DMS153 (cell line): ENCODE measurements at regions not wholly inside any gene's neighbourhood (a gene's known extent, or its start where the extent isn't known, plus 50 kb on each side); places are given as distances from the start of the nearest gene placed in this dataset.

Source experiments
- DNase-seq: peaks from one replicate; lab custom pipeline; 2025; lab: John Stamatoyannopoulos, UW

DNA sequence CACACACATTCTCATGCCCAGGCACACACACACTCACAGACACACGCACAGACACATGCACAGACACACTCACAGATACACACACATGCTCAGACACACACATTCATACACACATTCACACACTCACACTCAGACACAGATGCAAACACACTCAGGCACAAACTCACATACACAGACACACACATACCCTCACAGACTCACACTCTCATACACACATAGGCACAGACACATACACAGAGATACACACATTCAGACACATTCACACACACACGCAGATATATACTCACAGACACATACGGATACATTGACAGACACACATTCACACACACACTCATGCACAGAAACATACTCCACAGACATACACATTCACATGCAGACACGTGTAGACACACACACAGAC, 89.6 kb downstream of the RBFOX3 start:
- DNase-seq: no peak

DNA sequence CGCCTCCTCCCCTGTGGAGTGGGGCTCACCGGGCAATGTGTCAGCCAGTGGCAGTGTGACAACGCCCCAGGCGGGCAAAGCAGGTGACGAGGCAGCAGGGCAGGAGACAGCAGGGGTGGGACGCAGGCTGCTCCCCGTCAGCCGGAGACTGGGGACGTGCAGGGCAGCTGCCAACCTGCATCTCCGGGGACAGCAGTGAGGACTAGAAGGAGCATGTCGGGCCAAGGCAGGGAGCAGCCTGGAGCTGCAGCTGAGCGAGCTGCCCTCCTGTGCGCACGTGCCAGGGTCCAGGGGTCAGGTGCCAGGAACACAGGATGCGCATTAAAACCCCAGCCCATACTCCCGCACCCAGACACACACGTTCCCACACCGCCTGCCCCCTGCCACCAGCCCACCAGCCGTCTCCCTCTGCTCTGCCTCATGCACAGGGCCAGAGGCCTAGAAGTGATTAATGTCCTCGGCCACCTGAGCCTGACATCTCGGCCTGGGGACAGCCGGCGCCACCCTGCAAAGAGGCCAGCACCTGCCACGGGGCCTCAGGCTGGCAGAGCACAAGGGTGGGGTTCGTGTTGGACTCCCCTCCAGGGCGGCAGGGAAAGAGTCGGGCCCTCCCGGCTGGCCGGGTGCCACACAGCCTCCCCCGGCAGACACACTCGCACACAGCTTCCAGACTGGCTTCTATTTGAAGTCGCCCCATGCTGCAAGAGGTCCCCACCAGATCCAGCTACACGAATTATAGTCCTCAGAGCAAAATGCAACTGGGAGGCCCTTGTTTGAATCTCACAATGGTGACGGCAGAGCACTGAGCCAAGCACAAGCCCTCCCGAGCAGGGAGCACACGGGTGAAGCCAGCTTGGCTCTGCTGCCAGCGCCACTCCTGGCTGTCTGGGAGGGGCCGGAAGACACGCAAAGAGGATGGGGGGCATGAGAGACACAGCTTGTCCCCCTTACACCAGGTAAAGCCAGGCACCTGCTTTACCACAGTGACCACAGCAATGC, 90.4 kb downstream of the RBFOX3 start:
- DNase-seq: no peak

DNA sequence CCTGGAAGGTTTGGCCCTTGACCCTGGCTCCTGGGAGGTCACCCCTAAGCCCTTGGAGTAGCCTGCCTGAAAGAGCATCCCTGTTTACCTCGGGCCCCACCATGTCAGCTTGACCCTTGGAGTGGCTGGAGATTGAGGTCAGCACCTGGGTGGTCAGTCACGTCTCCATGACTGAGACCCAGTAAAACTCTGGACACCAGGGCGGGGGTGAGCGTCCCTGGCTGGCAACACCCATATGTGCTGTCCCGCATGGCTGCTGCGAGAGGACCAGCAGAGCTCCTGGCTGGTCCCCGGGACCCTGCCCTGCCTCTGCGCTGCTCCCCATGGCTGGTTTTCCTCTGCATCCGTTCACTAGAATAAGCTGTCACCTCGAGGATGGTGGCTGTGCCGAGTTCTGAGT, 91.2 kb downstream of the RBFOX3 start:
- no peak for DNase-seq

DNA sequence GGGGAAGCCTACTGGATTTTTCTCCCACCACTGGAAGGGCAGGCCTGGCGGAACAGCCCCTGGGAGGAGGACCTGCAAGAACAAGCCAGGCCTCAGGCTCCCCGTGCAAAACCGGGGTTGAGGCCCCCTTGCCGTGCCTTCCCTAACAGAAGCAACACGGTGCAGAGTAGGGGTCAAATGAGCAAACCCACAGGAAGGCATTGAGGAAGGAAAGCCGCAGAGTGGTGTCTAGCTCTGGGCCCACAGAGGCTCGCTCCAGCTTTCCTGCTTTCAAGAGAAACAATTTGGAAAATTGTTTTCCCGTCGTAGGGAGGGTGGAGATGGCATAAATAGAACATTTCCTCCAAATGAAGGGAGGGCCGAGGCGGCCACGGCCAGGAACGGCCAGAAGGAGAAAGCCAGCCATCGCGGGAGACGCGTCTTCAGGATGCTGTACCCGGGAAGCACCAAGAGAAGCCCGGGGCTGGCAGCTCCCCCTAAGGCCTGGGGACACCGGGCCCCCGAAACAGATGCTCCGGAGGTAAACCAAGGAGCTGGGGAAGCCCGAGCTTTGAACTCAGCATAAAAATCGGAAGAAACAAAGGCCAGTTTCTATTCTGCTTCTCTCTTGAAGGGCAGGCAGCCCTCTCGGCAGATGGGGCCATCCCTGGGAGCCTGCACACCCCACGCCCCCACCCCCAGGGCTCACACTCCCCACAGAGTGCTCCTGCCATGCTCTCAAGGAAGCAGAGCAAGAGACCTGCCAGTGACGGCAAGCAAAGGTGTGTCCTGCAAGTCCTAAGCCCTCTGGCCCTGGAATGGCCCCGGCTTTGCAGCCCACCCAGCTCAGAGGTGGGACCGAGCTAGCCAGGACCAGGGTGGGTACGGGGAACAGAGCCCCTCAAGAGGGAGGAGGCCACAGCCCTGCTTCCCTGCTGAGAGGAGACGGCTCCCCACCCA, 92.0 kb downstream of the RBFOX3 start:
- no peak for DNase-seq

DNA sequence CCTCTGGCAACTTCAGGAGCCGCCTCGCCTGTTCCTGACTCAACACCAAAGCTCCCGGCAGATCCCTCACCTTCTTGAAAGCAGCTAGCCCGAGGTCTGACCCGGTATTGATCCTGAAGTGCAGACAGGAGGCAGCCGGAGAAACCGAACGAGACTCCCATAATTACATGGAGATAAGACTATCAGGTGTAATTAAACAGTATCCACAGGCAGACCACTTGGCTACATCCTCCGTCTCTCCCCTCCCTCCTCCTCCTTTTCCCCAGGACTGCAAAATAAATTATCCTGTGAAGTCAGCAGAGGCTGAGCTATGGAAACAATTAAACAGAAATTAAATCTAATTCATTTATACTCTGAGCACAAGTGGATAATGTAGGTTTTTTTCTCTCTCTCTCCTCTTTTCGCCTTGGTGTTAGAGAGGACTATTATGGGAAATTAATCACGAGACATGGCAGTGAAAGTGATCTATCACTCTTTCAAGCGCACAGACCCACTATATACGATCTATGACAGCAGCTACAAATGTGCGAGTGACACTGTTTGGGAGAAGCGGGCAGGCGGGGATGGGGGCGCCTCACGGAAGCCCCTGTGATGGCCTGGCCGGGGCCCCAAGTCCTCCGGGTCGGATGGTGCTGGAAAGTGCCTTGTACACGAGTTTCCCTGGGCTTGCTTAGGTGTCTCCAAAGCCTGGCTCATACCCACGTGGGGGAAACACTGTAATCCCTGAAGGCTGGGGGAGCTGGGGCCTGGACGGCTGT, 92.8 kb downstream of the RBFOX3 start:
- no peak for DNase-seq

DNA sequence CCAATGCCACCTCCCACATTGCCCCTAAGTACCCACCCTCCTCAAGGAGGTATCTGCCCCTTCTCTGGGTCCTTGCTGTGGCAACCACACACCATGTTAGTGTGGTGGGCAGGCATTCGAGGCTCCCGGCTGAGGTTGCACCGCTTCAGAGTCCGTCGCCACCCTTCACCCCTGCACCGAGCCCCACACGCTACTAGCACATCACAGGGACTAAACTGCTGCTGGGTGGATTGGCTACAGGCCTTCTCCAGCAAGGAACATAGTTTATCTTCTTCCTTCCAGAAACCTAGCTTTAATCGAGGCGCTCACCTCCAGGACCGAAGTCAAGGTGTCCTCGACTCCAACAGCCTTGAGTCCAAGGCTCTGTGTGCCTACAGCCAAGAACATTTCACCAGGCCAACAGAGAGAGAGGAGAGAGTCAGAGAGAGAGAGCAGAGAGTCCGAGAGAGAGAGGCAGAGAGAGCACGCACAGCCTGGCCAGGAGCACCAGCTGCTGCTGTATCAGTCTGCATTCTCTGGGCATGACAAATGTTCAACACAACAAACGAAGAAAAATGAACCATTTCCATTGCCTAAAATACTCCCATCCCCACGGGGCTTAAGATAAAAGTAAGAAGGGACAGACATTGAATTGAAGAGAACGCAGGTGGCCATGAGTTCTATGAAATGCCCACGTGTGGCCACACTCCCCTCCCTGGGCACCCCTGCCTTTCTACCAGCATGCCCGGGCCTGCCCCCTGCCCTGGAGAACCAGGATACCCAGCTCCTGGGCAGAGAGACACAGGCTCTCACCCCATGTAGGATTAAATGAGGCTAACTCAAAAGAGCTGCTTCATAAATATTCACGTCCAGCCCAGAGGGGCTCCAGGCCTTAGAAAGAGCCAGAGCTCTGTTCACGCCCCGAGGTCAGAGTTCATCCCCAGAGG, 94.9 kb downstream of the RBFOX3 start:
- DNase-seq: no peak

DNA sequence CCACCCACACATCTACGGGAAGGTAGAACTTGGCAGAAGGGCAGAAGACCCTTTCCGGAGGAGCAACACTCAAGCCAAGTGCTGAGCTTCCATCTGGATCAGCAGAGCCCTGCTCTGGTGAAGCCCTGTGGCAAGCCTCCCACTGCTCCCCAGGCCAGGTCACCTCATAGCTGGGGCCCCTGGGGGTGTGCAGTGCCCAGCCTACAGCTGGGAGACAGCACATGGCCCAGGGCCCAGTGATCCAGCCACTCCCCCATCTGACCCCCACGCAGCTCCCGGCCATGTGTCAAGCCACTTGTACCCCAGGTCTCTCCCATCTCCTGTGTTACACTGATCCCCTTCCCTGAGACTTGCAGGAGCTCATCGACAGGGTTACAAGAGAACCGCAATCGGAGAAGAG, 95.7 kb downstream of the RBFOX3 start:
- no peak for DNase-seq

DNA sequence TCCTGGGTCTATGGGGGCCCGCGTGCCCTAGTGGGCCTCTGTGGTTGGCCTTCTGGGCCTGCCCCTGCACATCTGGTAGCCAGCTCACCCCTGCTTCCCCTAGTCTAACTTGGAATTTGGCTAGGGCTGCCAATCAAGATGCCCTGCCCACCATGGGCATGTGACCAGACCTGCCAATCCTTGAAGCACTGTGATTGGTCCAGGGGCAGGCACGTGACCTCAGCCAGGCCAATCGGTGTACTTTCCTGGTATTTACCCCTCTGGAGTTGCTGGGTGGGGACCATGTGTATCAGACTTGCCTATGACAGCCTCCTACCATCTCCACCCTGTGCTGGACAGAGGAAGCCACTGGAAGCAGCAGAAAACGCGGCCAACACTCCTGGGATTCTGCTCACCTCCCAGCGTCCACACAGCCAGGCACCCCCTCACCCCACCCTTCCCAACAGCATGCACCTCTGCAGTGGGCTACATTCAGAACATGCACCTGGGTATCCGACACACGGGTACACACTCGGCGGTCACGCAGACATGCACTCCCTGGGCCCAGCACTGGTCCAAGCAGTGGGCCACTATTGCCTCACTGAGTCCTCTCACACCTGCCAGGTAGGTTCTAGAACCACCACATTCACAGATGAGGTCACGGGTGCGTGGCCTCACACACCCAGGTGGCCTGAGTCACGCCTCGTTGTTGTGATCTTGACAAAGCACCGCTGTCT, 96.9 kb downstream of the RBFOX3 start:
- DNase-seq: no peak

DNA sequence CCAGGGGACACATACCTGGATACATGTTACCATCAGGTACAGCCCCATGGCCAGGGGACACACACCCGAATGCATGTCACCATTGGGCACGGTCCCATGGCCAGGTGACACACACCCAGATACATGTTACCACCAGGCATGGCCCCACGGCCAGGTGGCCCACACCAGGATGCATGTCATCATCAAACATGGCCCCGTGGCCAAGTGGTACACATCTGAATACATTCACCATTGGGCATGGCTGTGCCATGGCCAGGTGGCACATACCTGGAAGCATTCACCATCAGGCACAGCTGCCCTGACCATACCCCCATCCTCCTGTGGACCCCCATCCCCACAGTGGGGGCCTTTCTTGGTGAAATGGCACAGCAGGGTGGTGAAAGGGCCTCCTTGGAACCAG, 97.6 kb downstream of the RBFOX3 start:
- DNase-seq: no peak

DNA sequence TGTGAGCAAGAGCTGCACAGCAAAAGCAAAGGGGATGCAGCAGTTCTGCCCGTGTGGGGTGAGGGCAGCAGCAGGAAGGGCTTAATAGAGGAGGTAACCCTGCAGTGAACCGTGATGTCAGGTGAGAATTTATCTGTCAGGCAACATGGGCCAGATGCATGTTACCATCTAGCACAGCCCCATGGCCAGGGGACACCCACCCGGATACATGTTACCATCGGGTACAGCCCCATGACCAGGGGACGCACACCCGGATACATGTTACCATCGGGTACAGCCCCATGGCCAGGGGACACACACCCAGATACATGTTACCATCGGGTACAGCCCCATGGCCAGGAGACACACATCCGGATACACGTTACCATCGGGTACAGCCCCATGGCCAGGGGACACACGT, 99.4 kb downstream of the RBFOX3 start:
- no peak for DNase-seq

DNA sequence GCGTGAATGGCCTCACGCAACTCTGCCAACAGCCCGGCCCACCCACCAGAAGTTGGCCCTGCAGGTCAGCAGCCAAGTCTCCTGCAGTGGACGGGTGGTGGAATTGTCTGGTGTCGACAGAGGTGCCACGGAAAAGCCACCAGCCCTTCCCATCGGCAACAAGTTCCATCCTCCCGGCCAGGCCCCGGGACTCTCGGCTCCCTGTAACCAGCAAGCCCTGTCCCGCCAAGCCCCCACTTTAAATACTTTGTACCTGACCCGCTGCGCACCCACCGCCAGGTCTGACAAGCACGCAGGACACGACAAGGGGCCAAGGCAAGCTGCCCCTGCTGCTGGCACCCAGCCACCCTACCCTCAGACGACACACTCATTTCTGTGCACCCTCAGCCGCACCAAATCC, 100.8 kb downstream of the RBFOX3 start:
- no peak for DNase-seq

DNA sequence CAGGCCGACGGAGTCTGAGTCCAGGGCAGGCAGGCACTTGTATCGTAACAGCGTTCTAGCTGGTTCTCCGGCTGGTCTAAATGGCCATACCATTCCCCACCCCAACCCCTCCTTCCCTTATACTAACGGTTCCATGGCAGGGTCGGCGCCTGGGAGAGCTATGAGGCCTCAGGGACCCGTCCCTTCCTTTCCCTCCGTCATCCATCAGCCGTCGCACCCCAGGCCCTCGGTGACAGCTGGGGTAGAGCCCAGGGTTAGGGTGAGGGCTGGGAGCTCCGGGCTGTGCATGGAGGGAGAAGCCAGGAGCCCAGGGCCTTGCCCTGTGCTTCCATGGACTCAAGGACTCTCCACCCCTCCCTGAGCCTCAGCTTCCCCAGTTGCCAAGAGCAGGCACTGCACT, 101.4 kb downstream of the RBFOX3 start:
- DNase-seq: no peak

DNA sequence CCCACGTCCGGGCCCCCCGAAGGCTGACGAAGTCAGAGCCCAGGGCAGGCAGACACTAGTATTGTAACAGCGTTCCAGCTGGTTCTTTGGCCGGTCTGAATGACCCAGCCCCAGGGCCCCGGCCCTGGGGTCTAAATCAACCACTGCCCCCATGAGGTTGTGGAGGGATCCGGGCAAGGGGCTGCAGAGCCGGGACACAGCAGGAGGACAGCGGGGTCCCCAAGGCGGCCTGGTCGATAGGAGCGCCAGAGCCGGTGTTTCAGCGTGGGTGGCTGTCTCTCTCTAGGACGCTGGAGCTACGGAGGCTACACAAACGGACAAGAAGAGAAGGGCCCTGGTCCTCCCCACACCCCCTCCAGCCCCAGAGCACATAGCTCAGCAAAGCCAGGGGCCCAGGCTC, 101.8 kb downstream of the RBFOX3 start:
- no peak for DNase-seq

DNA sequence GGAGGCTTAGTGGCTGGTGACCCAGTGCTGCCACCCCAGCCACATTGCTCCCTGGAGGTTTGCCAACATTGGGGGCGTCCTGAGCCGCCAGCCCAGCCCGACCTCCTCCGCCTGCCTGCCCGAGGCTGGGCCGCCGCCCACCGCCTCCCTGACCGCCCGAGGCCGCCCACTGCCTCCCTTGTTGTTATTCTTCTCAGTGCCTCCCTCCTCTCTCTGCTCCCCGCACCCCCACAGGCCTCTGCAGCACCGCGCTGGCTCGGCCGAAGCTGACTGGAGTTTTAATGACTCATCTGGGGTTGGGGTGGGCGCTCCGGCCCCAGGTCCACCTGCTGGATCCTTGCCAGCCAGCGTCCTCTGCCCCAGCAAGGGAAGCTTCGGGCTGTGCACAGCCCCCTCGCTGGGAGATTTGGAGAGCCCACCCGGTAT, 102.5 kb downstream of the RBFOX3 start:
- no peak for DNase-seq

DNA sequence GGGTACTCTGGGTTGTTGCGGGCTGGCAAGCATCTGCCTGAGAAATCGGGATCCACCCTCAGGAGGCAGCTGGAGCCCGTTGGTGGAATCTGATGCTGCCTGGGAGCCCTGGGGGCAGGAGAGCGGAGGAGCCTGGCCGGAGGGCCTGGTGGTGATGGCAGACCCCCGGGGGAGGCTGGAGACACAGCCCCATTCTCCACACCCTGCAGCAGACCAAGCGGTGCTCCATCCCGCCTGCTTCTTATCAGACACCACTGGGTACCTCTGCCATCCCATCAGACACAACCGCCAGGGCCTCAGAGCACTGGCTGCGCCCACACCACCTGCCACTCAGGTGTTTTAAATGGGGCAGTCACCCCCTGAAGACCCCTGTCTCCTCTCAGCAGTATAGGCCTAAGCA, 103.9 kb downstream of the RBFOX3 start:
- no peak for DNase-seq

DNA sequence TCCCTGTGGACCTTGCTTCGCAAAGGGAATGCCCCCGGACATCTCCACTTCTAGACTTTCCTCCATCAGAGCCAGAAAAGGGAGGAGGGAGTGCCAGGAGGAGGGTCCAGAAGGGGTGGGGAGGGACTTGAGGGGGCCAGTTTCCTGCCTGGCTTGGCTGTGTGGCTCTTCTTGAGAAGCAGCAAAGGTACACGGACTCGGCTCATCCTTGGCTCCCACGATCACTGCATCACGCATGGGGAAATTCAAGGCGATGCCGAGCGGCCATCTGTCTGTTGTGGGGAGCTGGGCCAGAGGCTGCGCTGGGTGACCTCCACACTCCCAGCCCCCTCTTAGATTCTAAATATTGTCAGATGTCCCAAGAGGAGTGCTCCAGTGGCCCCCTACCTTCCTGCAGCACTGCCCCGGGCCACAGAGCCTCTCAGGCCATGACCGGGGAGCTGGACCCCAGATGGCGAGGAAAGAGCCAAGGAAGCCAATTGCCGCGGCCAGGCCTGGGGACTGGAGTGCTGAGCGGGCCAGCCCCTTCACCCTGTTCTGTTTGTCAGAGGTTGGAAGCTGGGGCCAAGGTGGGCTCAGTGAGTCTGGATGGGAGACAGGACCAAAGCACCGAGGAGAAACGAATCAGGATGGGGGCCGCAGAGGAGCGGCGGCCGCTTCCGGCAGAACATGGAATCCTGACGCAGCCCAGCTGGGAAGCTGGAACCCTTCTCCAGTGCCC, 104.5 kb downstream of the RBFOX3 start:
- no peak for DNase-seq

DNA sequence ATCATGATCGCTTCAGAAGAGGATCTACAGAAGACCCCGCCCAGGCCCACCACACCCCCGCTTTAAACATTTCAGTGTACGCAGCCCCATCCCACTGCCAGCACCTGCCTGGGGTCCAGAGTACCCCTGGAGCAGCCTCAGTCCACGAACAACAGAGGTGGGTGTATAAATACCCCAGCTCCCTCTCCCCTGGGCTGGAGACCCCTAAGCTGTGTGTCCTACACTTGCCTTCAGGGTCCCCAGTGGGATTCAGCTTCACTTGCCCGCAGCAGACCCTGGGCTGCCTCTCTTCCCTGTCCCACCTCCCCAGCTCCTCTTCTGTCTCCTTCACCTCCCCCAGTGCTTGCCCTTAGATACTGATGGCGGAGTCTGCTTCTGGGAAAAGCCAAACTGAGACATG, 105.7 kb downstream of the RBFOX3 start:
- no peak for DNase-seq

DNA sequence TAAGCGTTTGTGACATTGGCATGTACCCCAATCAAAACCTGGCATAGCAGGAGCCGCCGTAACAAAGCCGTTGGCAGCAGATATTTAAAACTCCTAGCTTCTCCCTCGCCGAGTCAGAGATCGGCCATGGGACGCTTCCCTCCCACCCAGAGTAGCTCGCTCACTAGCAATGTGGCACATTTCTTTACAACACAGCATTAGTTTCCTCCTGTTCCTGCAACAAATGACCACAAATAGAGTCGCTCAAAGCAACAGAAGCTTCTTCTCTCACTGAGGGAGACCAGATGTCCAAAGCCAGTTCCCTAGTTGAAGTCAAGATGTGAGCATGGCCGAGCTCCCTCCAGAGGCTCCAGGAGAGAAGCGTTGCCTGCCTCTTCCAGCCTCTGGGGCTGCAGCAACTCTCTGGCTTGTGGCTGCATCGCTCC, 106.7 kb downstream of the RBFOX3 start:
- DNase-seq: no peak

DNA sequence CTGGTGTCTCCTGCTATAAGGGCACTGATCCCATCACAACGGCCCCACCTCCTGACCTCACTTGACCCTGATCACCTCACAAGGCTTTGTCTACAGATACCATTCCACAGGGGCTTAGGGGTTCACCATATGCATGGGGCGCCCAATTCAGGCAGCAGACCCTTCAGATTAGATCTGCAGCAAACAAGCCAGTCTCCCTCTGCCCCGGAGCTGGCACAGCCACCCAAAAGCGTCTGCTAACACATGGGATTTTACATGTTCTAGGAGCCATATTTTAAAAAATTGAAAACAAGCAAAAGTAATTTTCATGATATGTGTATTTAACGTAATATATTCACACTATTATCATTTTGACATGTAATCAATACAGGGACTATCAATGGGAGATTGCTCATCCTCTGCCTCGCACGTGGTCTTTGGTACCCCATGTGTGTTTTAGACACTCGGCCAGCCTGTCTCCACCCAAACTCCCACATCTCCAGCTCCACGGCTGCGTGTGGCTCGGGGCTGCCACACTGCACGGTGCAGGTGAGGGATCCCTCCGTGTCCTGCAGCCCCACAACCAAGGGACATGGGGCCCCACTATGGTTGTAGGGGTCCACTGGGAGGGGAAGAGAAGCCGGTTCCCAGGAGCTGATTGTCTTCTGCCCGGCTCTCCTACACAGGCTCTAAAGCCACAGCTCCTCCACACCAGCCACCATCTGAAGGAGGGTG, 107.6 kb downstream of the RBFOX3 start:
- no peak for DNase-seq
